GM12878 (cell line): ENCODE measurements at regions not wholly inside any gene's neighbourhood (a gene's known extent, or its start where the extent isn't known, plus 50 kb on each side); places are given as distances from the start of the nearest gene placed in this dataset.

Experiments used
- ATAC-seq: fragments of 200-7000 bp; cut with Tn5 transposase; 3 replicates; pipeline ENCODE4 v1.9.1; 2020; ENCODE audit warnings: mild to moderate bottlenecking, moderate library complexity
- BruUV-seq: library from RNA; stranded (reverse); fragments of 400-500 nt; replicated peaks from 2 replicates; lab custom pipeline; 2021; lab: Mats Ljungman, UMichigan
- CTCF ChIA-PET: fragments of 300-600 bp; sonication (Branson Sonifier 250); formaldehyde crosslinking; extraction: SDS; loops from one replicate; lab custom pipeline; 2021; ENCODE audit warnings: inconsistent platforms; lab: Yijun Ruan, JAX
- POLR2A ChIA-PET: fragments of 350-600 bp; formaldehyde crosslinking; extraction: SDS; loops from one replicate; lab custom pipeline; 2021; ENCODE audit warnings: inconsistent platforms; lab: Charles Lee
- RAD21 ChIA-PET: fragments of 300-600 bp; sonication (Branson Sonifier 250); formaldehyde crosslinking; loops from one replicate; lab custom pipeline; 2023; ENCODE audit warnings: antibody characterized with exemption; ENCODE audit not compliant: unreplicated experiment; lab: Charles Lee
- SMC1A ChIA-PET: fragments of 300-600 bp; sonication (Branson Sonifier 250); formaldehyde crosslinking; loops from one replicate; lab custom pipeline; 2023; ENCODE audit not compliant: unreplicated experiment, uncharacterized antibody; lab: Charles Lee
- DNase-seq: peaks from one replicate; pipeline ENCODE4 v3.0.0-alpha.2; 2011; ENCODE audit warnings: low read depth, low spot score
- FAIRE-seq: peaks from 3 replicates; lab custom pipeline; 2011; peaks lifted over from hg19 to GRCh38; lab: Jason Lieb, UNC
- H2AFZ ChIP-seq: 2 replicates; pipeline ENCODE4 v1.6.0; 2011; ENCODE audit warnings: low read depth, low read length, control low read depth; ENCODE audit not compliant: control insufficient read depth
- H3K27ac ChIP-seq: 2 replicates; pipeline ENCODE4 v1.5.1; 2011; ENCODE audit warnings: control low read depth; ENCODE audit not compliant: control insufficient read depth, insufficient read depth
- H3K27me3 ChIP-seq, 2 experiments: replicated peaks in 1 of 2; 2 replicates each; pipeline versions ENCODE4 v1.6.0 to v1.6.1; 2011; ENCODE audit warnings: low read length in 1 of 2; ENCODE audit not compliant: control insufficient read depth in 2 of 2, insufficient read depth in 2 of 2
- H3K36me3 ChIP-seq, 2 experiments: 2 replicates each; pipeline ENCODE4 v1.5.1; 2011; ENCODE audit warnings: low read length in 1 of 2; ENCODE audit not compliant: control insufficient read depth in 2 of 2, insufficient read depth in 2 of 2
- H3K4me1 ChIP-seq: 2 replicates; pipeline ENCODE4 v1.6.1; 2011; ENCODE audit warnings: mild to moderate bottlenecking, low read length, moderate library complexity, mixed read lengths; ENCODE audit not compliant: control insufficient read depth, insufficient read depth
- H3K4me2 ChIP-seq: 2 replicates; pipeline ENCODE4 v1.6.0; 2011; ENCODE audit warnings: control low read depth; ENCODE audit not compliant: control insufficient read depth, insufficient read depth
- H3K4me3 ChIP-seq: fragments of 200-600 bp; sonication (generic); 2 replicates; pipeline ENCODE4 v1.5.1; 2016
- H3K79me2 ChIP-seq: 2 replicates; pipeline ENCODE4 v1.6.0; 2011; ENCODE audit warnings: low read length; ENCODE audit not compliant: control insufficient read depth, insufficient read depth
- H3K9ac ChIP-seq: 2 replicates; pipeline ENCODE4 v1.8.0; 2011; ENCODE audit warnings: low read length, control low read depth, mixed read lengths; ENCODE audit not compliant: control insufficient read depth, insufficient read depth
- H3K9me3 ChIP-seq: replicated peaks from 3 replicates; pipeline ENCODE4 v1.5.1; 2011; ENCODE audit warnings: mild to moderate bottlenecking, low read length; ENCODE audit not compliant: control insufficient read depth, insufficient read depth
- H4K20me1 ChIP-seq: 2 replicates; pipeline ENCODE4 v1.6.0; 2011; ENCODE audit not compliant: control insufficient read depth, insufficient read depth
- CBX5 ChIP-seq: sonication (generic); IDR thresholded peaks from 2 replicates; pipeline ENCODE4 v1.6.1; 2016; ENCODE audit warnings: low read depth, moderate library complexity, mild to moderate bottlenecking, inconsistent platforms
- CEBPB ChIP-seq, 2 experiments: fragments of 150-350 bp in 1 of 2; IDR thresholded peaks; 2 replicates each; pipeline ENCODE4 v1.6.1; 2012 to 2014; ENCODE audit warnings: low read depth in 2 of 2, low read length in 2 of 2, borderline replicate concordance in 1 of 2, inconsistent platforms in 1 of 2
- EP300 ChIP-seq, 2 experiments: fragments of 150-350 bp in 1 of 2; IDR thresholded peaks; 2 replicates each; pipeline ENCODE4 v1.6.1; 2011 to 2012; ENCODE audit warnings: low read depth in 2 of 2, low read length in 2 of 2, borderline replicate concordance in 1 of 2, improper control_type of control experiment in 1 of 2, inconsistent platforms in 1 of 2; ENCODE audit not compliant: control insufficient read depth in 1 of 2
- GABPA ChIP-seq: IDR thresholded peaks from 2 replicates; pipeline ENCODE4 v1.6.1; 2014; ENCODE audit warnings: antibody characterized with exemption, low read depth, mild to moderate bottlenecking, inconsistent platforms
- KAT2A ChIP-seq: conservative IDR thresholded peaks from 2 replicates; pipeline ENCODE4 v1.6.1; 2011; ENCODE audit warnings: low read depth, low read length; ENCODE audit not compliant: control insufficient read depth
- MTA2 ChIP-seq: fragments of 450-650 bp; IDR thresholded peaks from 2 replicates; pipeline ENCODE4 v1.6.1; 2016; ENCODE audit warnings: low read depth, mild to moderate bottlenecking, moderate library complexity
- PML ChIP-seq: IDR thresholded peaks from 2 replicates; pipeline ENCODE4 v1.6.1; 2012; ENCODE audit warnings: low read length, inconsistent platforms
- YY1 ChIP-seq: IDR thresholded peaks from 2 replicates; pipeline ENCODE4 v1.6.1; 2011; ENCODE audit warnings: low read depth, mild to moderate bottlenecking, low read length
- ZBED1 ChIP-seq: IDR thresholded peaks from 2 replicates; pipeline ENCODE4 v1.6.1; 2016; ENCODE audit warnings: borderline replicate concordance
- ZBTB33 ChIP-seq: fragments of 450-650 bp; IDR thresholded peaks from 2 replicates; pipeline ENCODE4 v1.6.1; 2017; ENCODE audit warnings: mild to moderate bottlenecking
- ZNF274 ChIP-seq: IDR thresholded peaks from one replicate; pipeline ENCODE4 v1.8.0; 2011; ENCODE audit not compliant: insufficient read length, insufficient read depth
- ZNF622 ChIP-seq: fragments of 450-650 bp; IDR thresholded peaks from 2 replicates; pipeline ENCODE4 v1.6.1; 2017; ENCODE audit warnings: mild to moderate bottlenecking, inconsistent platforms
- ZNF687 ChIP-seq: fragments of 450-650 bp; IDR thresholded peaks from 2 replicates; pipeline ENCODE4 v1.6.1; 2017; ENCODE audit warnings: mild to moderate bottlenecking, moderate library complexity
- WGBS: methylation state at CpG from one replicate; pipeline ENCODE4 v1.1.6; 2016; ENCODE audit warnings: low lambda C conversion rate; ENCODE audit not compliant: insufficient replicate concordance, insufficient coverage; ENCODE audit errors: missing lambda C conversion rate; 5-methylcytosine and 5-hydroxymethylcytosine counted together
- in situ Hi-C: fragments of 300-500 bp; cut with MboI; formaldehyde crosslinking; loops from 9 replicates; pipeline ENCODE4 v1.14.3; 2018; ENCODE audit warnings: mixed read lengths
- intact Hi-C: fragments of 100-400 bp; cut with micrococcal nuclease; formaldehyde crosslinking; loops from one replicate; pipeline ENCODE4 v1.14.2; 2022; ENCODE audit not compliant: unreplicated experiment

GRCh38 chr14:41549282-41549681 lies 57.4 kb upstream of the LRFN5 start:
- no peak for DNase-seq
- ChIA-PET CTCF (no interaction called here), SMC1A (no interaction called here), RAD21 (no interaction called here), POLR2A (no interaction called here)
- Histone ChIP-seq H3K9me3 (no peaks in the 10 kb centered on the region), H3K4me3 (no peak overlapping the region), H3K36me3 (no peaks in the 10 kb centered on the region), H3K9ac (no peak overlapping the region), H4K20me1 (no peaks in the 10 kb centered on the region), H3K27ac (no peak overlapping the region), H2AFZ (no peak overlapping the region), H3K4me1 (no peaks in the 10 kb centered on the region), H3K27me3 (no peaks in the 10 kb centered on the region), H3K79me2 (no peaks in the 10 kb centered on the region), H3K4me2 (no peak overlapping the region)
- BruUV-seq: no TSS peak
- ATAC-seq: no peak
- in situ Hi-C loops: no loop called here
- TF ChIP-seq ZNF622: no peak
- intact Hi-C loops: no loop called here
- no peak for FAIRE-seq
- WGBS: 46% methylated on average over 2 of the region's 2 CpGs

GRCh38 chr14:41548666-41549065 lies 58.0 kb upstream of the LRFN5 start:
- no peaks in the 10 kb centered on the region for H4K20me1 ChIP-seq
- H2AFZ ChIP-seq: no peak overlapping the region
- DNase-seq (no peak), ATAC-seq (no peak), FAIRE-seq (no peak)
- in situ Hi-C loops: no loop called here
- 58% methylated on average over 2 of the region's 2 CpGs for WGBS
- no peak overlapping the region for H3K27ac ChIP-seq
- no peak overlapping the region for H3K9ac ChIP-seq
- no peaks in the 10 kb centered on the region for H3K4me1 ChIP-seq
- intact Hi-C loops: no loop called here
- H3K79me2 ChIP-seq: no peaks in the 10 kb centered on the region
- SMC1A ChIA-PET: no interaction called here
- no peaks in the 10 kb centered on the region for H3K27me3 ChIP-seq
- no peaks in the 10 kb centered on the region for H3K36me3 ChIP-seq
- RAD21 ChIA-PET: no interaction called here
- H3K9me3 ChIP-seq: no peaks in the 10 kb centered on the region
- H3K4me2 ChIP-seq: no peak overlapping the region
- BruUV-seq: no TSS peak
- CTCF ChIA-PET: no interaction called here
- POLR2A ChIA-PET: no interaction called here
- H3K4me3 ChIP-seq: no peak overlapping the region
- TF ChIP-seq ZNF687 (no peak), PML (no peak), KAT2A (no peak), MTA2 (no peak), CEBPB (IDR thresholded peaks at IDR 0.05; ENCODE audit: borderline replicate concordance in 1 of 2, low read depth in 2 of 2, low read length in 2 of 2) (no peak), YY1 (no peak), CBX5 (no peak), ZBED1 (no peak), GABPA (no peak), ZNF274 (no peak), ZBTB33 (no peak), EP300 (IDR thresholded peaks at IDR 0.05; ENCODE audit: borderline replicate concordance in 1 of 2, control insufficient read depth in 1 of 2, low read depth in 2 of 2, low read length in 2 of 2) (no peak)
